Esophagus squamous epithelium (tissue), 4 donors: ENCODE measurements at regions not wholly inside any gene's neighbourhood (a gene's known extent, or its start where the extent isn't known, plus 50 kb on each side); places are given as distances from the start of the nearest gene placed in this dataset.

Source experiments
- CTCF ChIP-seq, 6 experiments: fragments of 450-650 bp in 4 of 6; fragments of 200-600 bp in 2 of 6; sonication (generic) in 2 of 6; IDR thresholded peaks; one replicate each; pipeline ENCODE4 v1.5.1; 2016 to 2019; ENCODE audit warnings: antibody characterized with exemption in 6 of 6, mild to moderate bottlenecking in 4 of 6, moderate library complexity in 4 of 6
- POLR2A ChIP-seq, 4 donors: fragments of 450-650 bp; IDR thresholded peaks; one replicate each; pipeline ENCODE4 v1.6.1; 2017; ENCODE audit warnings: antibody characterized with exemption in 4 of 4, mild to moderate bottlenecking in 4 of 4, moderate library complexity in 3 of 4

DNA sequence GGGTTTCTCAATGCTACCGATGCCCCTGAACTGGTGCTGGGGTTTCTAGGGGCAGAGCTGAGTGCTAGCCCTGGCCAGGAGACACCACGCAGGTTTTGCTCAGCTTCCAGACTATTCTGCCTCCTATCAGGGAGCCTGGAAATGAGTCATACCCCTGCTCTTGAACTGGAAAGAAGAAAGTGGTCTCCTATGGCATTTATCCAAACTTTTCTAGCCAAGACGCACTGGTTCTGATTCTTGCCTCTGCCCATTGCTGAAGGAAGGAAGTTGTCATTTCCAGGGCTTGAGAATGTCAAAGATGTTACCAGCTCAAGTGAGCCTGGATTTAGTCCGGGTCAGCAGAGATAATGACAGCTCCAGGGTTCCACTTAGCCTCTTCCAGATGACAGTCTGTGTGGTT, 561.9 kb downstream of the CDK5RAP2 start:
- TF ChIP-seq CTCF (IDR thresholded peaks at IDR 0.05): no peak
- TF ChIP-seq POLR2A (IDR thresholded peaks at IDR 0.05): no peak
